ENCODE measurements at regions not wholly inside any gene's neighbourhood (a gene's known extent, or its start where the extent isn't known, plus 50 kb on each side); places are given as distances from the start of the nearest gene placed in this dataset.

- H3K4me1 ChIP-seq (ENCODE audit: control insufficient read depth, insufficient read depth, low read length) = no peaks in the 10 kb centered on the region
- H3K9me3 ChIP-seq (replicated peaks; ENCODE audit: low read length) = no peaks in the 10 kb centered on the region
- no peaks in the 10 kb centered on the region for H3K36me3 ChIP-seq (ENCODE audit: insufficient read depth, low read length)
- H3K4me3 ChIP-seq (ENCODE audit: low read length) = no peak overlapping the region
- no peak overlapping the region for H3K9ac ChIP-seq (ENCODE audit: low read depth, low read length)
- H3K27me3 ChIP-seq (ENCODE audit: control insufficient read depth, insufficient read depth, low read length) = peaks cover 51% of the 10 kb centered on the region
- no peak overlapping the region for H3K4me2 ChIP-seq (ENCODE audit: low read length)
Observed at GRCh38 chr2:105180491-105180972, 61.0 kb upstream of the GPR45 start.

GRCh38 chr2:105181282-105181681 lies 60.3 kb upstream of the GPR45 start:
- H3K9me3 ChIP-seq (replicated peaks; ENCODE audit: low read length) = no peaks in the 10 kb centered on the region
- H3K27me3 ChIP-seq (ENCODE audit: control insufficient read depth, insufficient read depth, low read length) = peaks cover 50% of the 10 kb centered on the region
- H3K4me2 ChIP-seq (ENCODE audit: low read length) = no peak overlapping the region
- H3K4me1 ChIP-seq (ENCODE audit: control insufficient read depth, insufficient read depth, low read length) = no peaks in the 10 kb centered on the region
- H3K4me3 ChIP-seq (ENCODE audit: low read length) = no peak overlapping the region
- H3K9ac ChIP-seq (ENCODE audit: low read depth, low read length) = no peak overlapping the region
- H3K36me3 ChIP-seq (ENCODE audit: insufficient read depth, low read length) = no peaks in the 10 kb centered on the region

- H3K4me2 ChIP-seq (ENCODE audit: low read length) = no peak overlapping the region
- H3K4me3 ChIP-seq (ENCODE audit: low read length) = no peak overlapping the region
- no peak overlapping the region for H3K9ac ChIP-seq (ENCODE audit: low read depth, low read length)
- H3K36me3 ChIP-seq (ENCODE audit: insufficient read depth, low read length) = no peaks in the 10 kb centered on the region
- H3K9me3 ChIP-seq (replicated peaks; ENCODE audit: low read length) = no peaks in the 10 kb centered on the region
- H3K27me3 ChIP-seq (ENCODE audit: control insufficient read depth, insufficient read depth, low read length) = peaks cover 50% of the 10 kb centered on the region
- no peaks in the 10 kb centered on the region for H3K4me1 ChIP-seq (ENCODE audit: control insufficient read depth, insufficient read depth, low read length)
Observed at GRCh38 chr2:105183555-105184323, 57.8 kb upstream of the GPR45 start.

GRCh38 chr2:105184420-105184819 lies 57.1 kb upstream of the GPR45 start:
- Histone ChIP-seq H3K4me1 (ENCODE audit: control insufficient read depth, insufficient read depth, low read length) (no peaks in the 10 kb centered on the region), H3K27me3 (ENCODE audit: control insufficient read depth, insufficient read depth, low read length) (peaks cover 49% of the 10 kb centered on the region), H3K9ac (ENCODE audit: low read depth, low read length) (no peak overlapping the region), H3K4me3 (ENCODE audit: low read length) (no peak overlapping the region), H3K4me2 (ENCODE audit: low read length) (no peak overlapping the region), H3K9me3 (replicated peaks; ENCODE audit: low read length) (no peaks in the 10 kb centered on the region), H3K36me3 (ENCODE audit: insufficient read depth, low read length) (no peaks in the 10 kb centered on the region)

- no peaks in the 10 kb centered on the region for H3K4me1 ChIP-seq (ENCODE audit: control insufficient read depth, insufficient read depth, low read length)
- peaks cover 50% of the 10 kb centered on the region for H3K27me3 ChIP-seq (ENCODE audit: control insufficient read depth, insufficient read depth, low read length)
- no peaks in the 10 kb centered on the region for H3K36me3 ChIP-seq (ENCODE audit: insufficient read depth, low read length)
- H3K4me3 ChIP-seq (ENCODE audit: low read length) = no peak overlapping the region
- no peak overlapping the region for H3K9ac ChIP-seq (ENCODE audit: low read depth, low read length)
- H3K9me3 ChIP-seq (replicated peaks; ENCODE audit: low read length) = no peaks in the 10 kb centered on the region
- H3K4me2 ChIP-seq (ENCODE audit: low read length) = no peak overlapping the region
Observed at GRCh38 chr2:105186967-105187498, 54.5 kb upstream of the GPR45 start.

- H3K36me3 ChIP-seq (ENCODE audit: insufficient read depth, low read length) = no peaks in the 10 kb centered on the region
Observed at GRCh38 chr2:105187531-105187930, 54.0 kb upstream of the GPR45 start.

GRCh38 chr2:105188343-105188742 lies 53.2 kb upstream of the GPR45 start:
- no peak overlapping the region for H3K4me3 ChIP-seq (ENCODE audit: low read length)
- H3K36me3 ChIP-seq (ENCODE audit: insufficient read depth, low read length) = no peaks in the 10 kb centered on the region
- H3K27me3 ChIP-seq (ENCODE audit: control insufficient read depth, insufficient read depth, low read length) = peaks cover 50% of the 10 kb centered on the region
- H3K4me1 ChIP-seq (ENCODE audit: control insufficient read depth, insufficient read depth, low read length) = no peaks in the 10 kb centered on the region
- H3K9ac ChIP-seq (ENCODE audit: low read depth, low read length) = no peak overlapping the region
- H3K4me2 ChIP-seq (ENCODE audit: low read length) = no peak overlapping the region
- H3K9me3 ChIP-seq (replicated peaks; ENCODE audit: low read length) = no peaks in the 10 kb centered on the region

More at GRCh38 chr2:105187531-105187930, 54.0 kb upstream of the GPR45 start:
- Histone ChIP-seq H3K9me3 (replicated peaks; ENCODE audit: low read length) (no peaks in the 10 kb centered on the region), H3K4me1 (ENCODE audit: control insufficient read depth, insufficient read depth, low read length) (no peaks in the 10 kb centered on the region), H3K27me3 (ENCODE audit: control insufficient read depth, insufficient read depth, low read length) (peaks cover 50% of the 10 kb centered on the region), H3K4me2 (ENCODE audit: low read length) (no peak overlapping the region), H3K9ac (ENCODE audit: low read depth, low read length) (no peak overlapping the region), H3K4me3 (ENCODE audit: low read length) (no peak overlapping the region)
